ENCODE measurements at regions not wholly inside any gene's neighbourhood (a gene's known extent, or its start where the extent isn't known, plus 50 kb on each side); places are given as distances from the start of the nearest gene placed in this dataset.

GRCh38 chr2:122627388-122627787 lies 871.9 kb downstream of the TSN start:
- TF ChIP-seq EZH2 (IDR thresholded peaks at IDR 0.05; ENCODE audit: borderline replicate concordance, insufficient read depth, low read depth, low read length, poor library complexity, severe bottlenecking) (no peak), CTCF (IDR thresholded peaks at IDR 0.05) (no peak)
- intact Hi-C loops (cut with micrococcal nuclease) = no loop called here
- Histone ChIP-seq H3K27me3 (replicated peaks in 1 of 4; ENCODE audit: control extremely low read depth in 1 of 4, control insufficient read depth in 3 of 4, insufficient read depth in 4 of 4, low read length in 3 of 4) (no peaks in the 10 kb centered on the region), H4K20me1 (ENCODE audit: control insufficient read depth, insufficient read depth, low read length, poor library complexity, severe bottlenecking) (no peaks in the 10 kb centered on the region), H3K36me3 (replicated peaks in 1 of 2; ENCODE audit: control extremely low read depth in 1 of 2, control insufficient read depth in 1 of 2, extremely low read depth in 1 of 2, insufficient read depth in 2 of 2, low read length in 1 of 2) (no peaks in the 10 kb centered on the region), H3K4me2 (replicated peaks; ENCODE audit: low read depth, low read length, poor library complexity, severe bottlenecking) (no peak overlapping the region), H2AFZ (ENCODE audit: insufficient read depth, low read depth, low read length, poor library complexity, severe bottlenecking) (no peak overlapping the region), H3K4me1 (ENCODE audit: control insufficient read depth in 2 of 2, insufficient read depth in 2 of 2, low read length in 2 of 2) (no peaks in the 10 kb centered on the region), H3K9me3 (ENCODE audit: control extremely low read depth in 1 of 3, control insufficient read depth in 2 of 3, insufficient read depth in 1 of 3, low read length in 2 of 3) (peaks cover 0 to 5% (median 0%) of the 10 kb centered on the region in 3 donors), H3K9ac (ENCODE audit: low read length) (no peak overlapping the region), H3K79me2 (ENCODE audit: control insufficient read depth, insufficient read depth, low read length) (no peaks in the 10 kb centered on the region), H3K27ac (ENCODE audit: low read length in 2 of 2) (no peak overlapping the region), H3K4me3 (ENCODE audit: control extremely low read depth in 1 of 5, extremely low read depth in 1 of 5, insufficient read depth in 1 of 5, low read depth in 2 of 5, low read length in 4 of 5) (no peak overlapping the region)
- no peak for ATAC-seq (ENCODE audit: low read depth)
- WGBS (ENCODE audit: insufficient coverage) = 20% methylated on average over 1 of the region's 3 CpGs
- Mint-ChIP-seq H3K27ac (no peak overlapping the region), H3K27me3 (no peaks in the 10 kb centered on the region), H3K4me3 (no peak overlapping the region), H3K9me3 (ENCODE audit: insufficient read depth) (no peaks in the 10 kb centered on the region), H3K4me1 (no peaks in the 10 kb centered on the region)
- ChIA-PET POLR2A (no interaction called here), CTCF (no interaction called here)
- no peak for DNase-seq

GRCh38 chr2:122634256-122634655 lies 878.8 kb downstream of the TSN start:
- Histone ChIP-seq H3K27me3 (replicated peaks in 1 of 4; ENCODE audit: control extremely low read depth in 1 of 4, control insufficient read depth in 3 of 4, insufficient read depth in 4 of 4, low read length in 3 of 4) (no peaks in the 10 kb centered on the region), H3K4me3 (ENCODE audit: control extremely low read depth in 1 of 5, extremely low read depth in 1 of 5, insufficient read depth in 1 of 5, low read depth in 2 of 5, low read length in 4 of 5) (no peak overlapping the region), H4K20me1 (ENCODE audit: control insufficient read depth, insufficient read depth, low read length, poor library complexity, severe bottlenecking) (no peaks in the 10 kb centered on the region), H3K4me1 (ENCODE audit: control insufficient read depth in 2 of 2, insufficient read depth in 2 of 2, low read length in 2 of 2) (no peaks in the 10 kb centered on the region), H3K79me2 (ENCODE audit: control insufficient read depth, insufficient read depth, low read length) (no peaks in the 10 kb centered on the region), H3K4me2 (replicated peaks; ENCODE audit: low read depth, low read length, poor library complexity, severe bottlenecking) (no peak overlapping the region), H3K27ac (ENCODE audit: low read length in 2 of 2) (no peak overlapping the region), H3K9ac (ENCODE audit: low read length) (no peak overlapping the region), H3K9me3 (ENCODE audit: control extremely low read depth in 1 of 3, control insufficient read depth in 2 of 3, insufficient read depth in 1 of 3, low read length in 2 of 3) (peaks cover 0 to 5% (median 0%) of the 10 kb centered on the region in 3 donors), H2AFZ (ENCODE audit: insufficient read depth, low read depth, low read length, poor library complexity, severe bottlenecking) (no peak overlapping the region), H3K36me3 (replicated peaks in 1 of 2; ENCODE audit: control extremely low read depth in 1 of 2, control insufficient read depth in 1 of 2, extremely low read depth in 1 of 2, insufficient read depth in 2 of 2, low read length in 1 of 2) (no peaks in the 10 kb centered on the region)
- ATAC-seq (ENCODE audit: low read depth) (no peak), DNase-seq (no peak)
- ChIA-PET POLR2A (no interaction called here), CTCF (no interaction called here)
- WGBS (ENCODE audit: insufficient coverage) = no CpG with 5 or more reads among the region's 1 CpG
- intact Hi-C loops (cut with micrococcal nuclease) = no loop called here
- no peaks in the 10 kb centered on the region for H3K27me3 Mint-ChIP-seq
- H3K4me3 Mint-ChIP-seq = no peak overlapping the region
- peaks cover 3% of the 10 kb centered on the region for H3K9me3 Mint-ChIP-seq (ENCODE audit: insufficient read depth)
- TF ChIP-seq CTCF (IDR thresholded peaks at IDR 0.05) = no peak
- no peak for TF ChIP-seq EZH2 (IDR thresholded peaks at IDR 0.05; ENCODE audit: borderline replicate concordance, insufficient read depth, low read depth, low read length, poor library complexity, severe bottlenecking)
- no peak overlapping the region for H3K27ac Mint-ChIP-seq
- H3K4me1 Mint-ChIP-seq = no peaks in the 10 kb centered on the region
